PC-3 (cell line): ENCODE measurements at regions not wholly inside any gene's neighbourhood (a gene's known extent, or its start where the extent isn't known, plus 50 kb on each side); places are given as distances from the start of the nearest gene placed in this dataset.

Source experiments
- ATAC-seq: fragments of 200-7000 bp; cut with Tn5 transposase; 2 replicates; pipeline ENCODE4 v1.9.1; 2020; ENCODE audit warnings: mild to moderate bottlenecking, moderate library complexity
- BruUV-seq: library from RNA; stranded (reverse); fragments of 400-500 nt; replicated peaks from 2 replicates; lab custom pipeline; 2021; lab: Mats Ljungman, UMichigan
- CTCF ChIA-PET: fragments of 300-600 bp; sonication (Branson Sonifier 250); formaldehyde crosslinking; loops from one replicate; lab custom pipeline; 2022; ENCODE audit warnings: antibody characterized with exemption; lab: Charles Lee
- POLR2A ChIA-PET: fragments of 300-600 bp; sonication (Branson Sonifier 250); formaldehyde crosslinking; loops from one replicate; lab custom pipeline; 2022; ENCODE audit warnings: antibody characterized with exemption; ENCODE audit not compliant: unreplicated experiment; lab: Charles Lee
- DNase-seq: peaks from one replicate; pipeline ENCODE4 v3.0.0-alpha.2; 2015
- H2AFZ ChIP-seq: fragments of 300-600 bp; sonication (generic); 2 replicates; pipeline ENCODE4 v1.6.0; 2016; ENCODE audit warnings: antibody characterized with exemption, low read length
- H3F3A ChIP-seq: fragments of 300-600 bp; sonication (generic); one replicate; pipeline ENCODE4 v1.6.0; 2017; ENCODE audit warnings: antibody characterized with exemption, low read length, control low read depth, mild to moderate bottlenecking; ENCODE audit not compliant: unreplicated experiment
- H3K27ac ChIP-seq: fragments of 300-600 bp; sonication (generic); 2 replicates; pipeline ENCODE4 v1.5.1; 2016; ENCODE audit warnings: mild to moderate bottlenecking, low read length
- H3K27me3 ChIP-seq: fragments of 300-600 bp; sonication (generic); 2 replicates; pipeline ENCODE4 v1.6.1; 2016; ENCODE audit warnings: low read length, mixed read lengths
- H3K36me3 ChIP-seq: fragments of 300-600 bp; sonication (generic); 2 replicates; pipeline ENCODE4 v1.6.1; 2016; ENCODE audit warnings: low read depth, mixed run types, low read length, mixed read lengths
- H3K4me1 ChIP-seq: fragments of 300-600 bp; sonication (generic); 2 replicates; pipeline ENCODE4 v1.5.1; 2016; ENCODE audit warnings: low read length; ENCODE audit not compliant: insufficient read depth
- H3K4me2 ChIP-seq: fragments of 300-600 bp; sonication (generic); 2 replicates; pipeline ENCODE4 v1.6.0; 2016; ENCODE audit warnings: low read length
- H3K4me3 ChIP-seq: fragments of 300-600 bp; sonication (generic); 2 replicates; pipeline ENCODE4 v1.5.1; 2016; ENCODE audit warnings: mild to moderate bottlenecking, low read length, mixed read lengths
- H3K79me2 ChIP-seq: fragments of 300-600 bp; sonication (generic); 2 replicates; pipeline ENCODE4 v1.6.1; 2017; ENCODE audit warnings: low read length, mixed read lengths
- H3K9ac ChIP-seq: fragments of 300-600 bp; sonication (generic); 2 replicates; pipeline ENCODE4 v1.6.0; 2016; ENCODE audit warnings: mild to moderate bottlenecking, low read length
- H3K9me2 ChIP-seq: fragments of 300-600 bp; sonication (generic); replicated peaks from 2 replicates; pipeline ENCODE4 v1.6.1; 2016; ENCODE audit warnings: mixed run types, low read length, mixed read lengths
- H3K9me3 ChIP-seq: fragments of 300-600 bp; sonication (generic); 2 replicates; pipeline ENCODE4 v1.6.1; 2016; ENCODE audit warnings: low read length, mixed read lengths
- H4K20me1 ChIP-seq: fragments of 300-600 bp; sonication (generic); 2 replicates; pipeline ENCODE4 v1.6.1; 2016; ENCODE audit warnings: low read length, mixed read lengths
- CTCF ChIP-seq: fragments of 300-600 bp; sonication (generic); conservative IDR thresholded peaks from 2 replicates; pipeline ENCODE4 v1.5.1; 2017; ENCODE audit warnings: antibody characterized with exemption, low read depth, mild to moderate bottlenecking, low read length
- EZH2 ChIP-seq: fragments of 300-600 bp; sonication (generic); IDR thresholded peaks from one replicate; pipeline ENCODE4 v1.6.1; 2017; ENCODE audit warnings: antibody characterized with exemption, mild to moderate bottlenecking, low read length; ENCODE audit not compliant: unreplicated experiment
- EZH2phosphoT487 ChIP-seq: fragments of 300-600 bp; sonication (generic); IDR thresholded peaks from 2 replicates; pipeline ENCODE4 v1.6.1; 2018; ENCODE audit warnings: mild to moderate bottlenecking, antibody characterized with exemption, low read length, borderline replicate concordance
- intact Hi-C: fragments of 100-400 bp; cut with micrococcal nuclease; formaldehyde crosslinking; loops from 2 replicates; pipeline ENCODE4 v1.9.0; 2023

GRCh38 chr2:200725596-200725995 lies 86.1 kb upstream of the BZW1 start:
- POLR2A ChIA-PET = no interaction called here
- Histone ChIP-seq H3K4me1 (no peaks in the 10 kb centered on the region), H3K4me3 (no peak overlapping the region), H3K9ac (no peak overlapping the region), H3K27ac (no peak overlapping the region), H3K36me3 (no peaks in the 10 kb centered on the region), H3K4me2 (no peak overlapping the region), H2AFZ (no peak overlapping the region), H3F3A (no peaks in the 10 kb centered on the region), H3K79me2 (no peaks in the 10 kb centered on the region), H3K9me3 (no peaks in the 10 kb centered on the region), H3K27me3 (no peaks in the 10 kb centered on the region), H4K20me1 (no peaks in the 10 kb centered on the region), H3K9me2 (no peaks in the 10 kb centered on the region)
- CTCF ChIA-PET = interaction anchor here (0.5 kb wide), 1 partner anchor 14 kb away, joined by 3 read pairs; no protein-coding TSS in a partner anchor
- TF ChIP-seq EZH2phosphoT487 (no peak), EZH2 (no peak), CTCF (no peak)
- DNase-seq (no peak), ATAC-seq (no peak)
- intact Hi-C loops = no loop called here
- BruUV-seq = no TSS peak

- H3F3A ChIP-seq = no peaks in the 10 kb centered on the region
- H3K9me3 ChIP-seq = no peaks in the 10 kb centered on the region
- no peaks in the 10 kb centered on the region for H4K20me1 ChIP-seq
- no peaks in the 10 kb centered on the region for H3K4me1 ChIP-seq
- no peak overlapping the region for H3K9ac ChIP-seq
- H3K9me2 ChIP-seq = no peaks in the 10 kb centered on the region
- no TSS peak for BruUV-seq
- no peaks in the 10 kb centered on the region for H3K79me2 ChIP-seq
- no peak overlapping the region for H2AFZ ChIP-seq
- no peak overlapping the region for H3K4me3 ChIP-seq
- ChIA-PET POLR2A (no interaction called here), CTCF (interaction anchor here (0.9 kb wide), 1 partner anchor 15 kb away, joined by 3 read pairs; no protein-coding TSS in a partner anchor)
- H3K27ac ChIP-seq = no peak overlapping the region
- DNase-seq (no peak), ATAC-seq (no peak)
- H3K4me2 ChIP-seq = no peak overlapping the region
- TF ChIP-seq EZH2 = no peak
- no peak for TF ChIP-seq EZH2phosphoT487
- no peak for TF ChIP-seq CTCF
- intact Hi-C loops = no loop called here
- no peaks in the 10 kb centered on the region for H3K36me3 ChIP-seq
- no peaks in the 10 kb centered on the region for H3K27me3 ChIP-seq
These were observed 83.1 kb upstream of the BZW1 start for GRCh38 chr2:200728630-200729029.

DNA sequence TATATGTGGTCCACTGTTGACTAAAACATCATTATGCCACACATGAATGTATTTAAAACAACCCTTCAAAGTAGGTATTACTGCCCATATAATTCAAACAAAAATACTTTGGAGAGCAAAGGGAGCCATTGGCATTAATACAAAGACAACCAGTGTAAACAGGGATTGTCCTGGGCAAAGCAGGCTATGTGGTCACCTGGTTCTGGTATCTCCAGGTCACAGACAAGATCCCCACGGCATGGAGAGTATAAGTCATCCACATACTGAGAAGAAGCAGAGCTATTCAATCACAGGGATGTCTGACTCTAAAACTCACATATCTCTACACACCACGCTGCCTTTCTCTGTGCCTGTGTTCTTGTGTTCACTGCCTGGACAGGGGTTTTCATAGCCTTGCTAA lies 81.4 kb upstream of the BZW1 start:
- Histone ChIP-seq H3K9me3 (no peaks in the 10 kb centered on the region), H3F3A (no peaks in the 10 kb centered on the region), H3K4me2 (no peak overlapping the region), H3K9ac (no peak overlapping the region), H3K36me3 (no peaks in the 10 kb centered on the region), H3K9me2 (no peaks in the 10 kb centered on the region), H3K27ac (no peak overlapping the region), H4K20me1 (no peaks in the 10 kb centered on the region), H3K27me3 (no peaks in the 10 kb centered on the region), H3K4me3 (no peak overlapping the region), H2AFZ (no peak overlapping the region), H3K4me1 (no peaks in the 10 kb centered on the region), H3K79me2 (no peaks in the 10 kb centered on the region)
- CTCF ChIA-PET = no interaction called here
- no peak for TF ChIP-seq EZH2
- TF ChIP-seq CTCF = no peak
- no peak for TF ChIP-seq EZH2phosphoT487
- intact Hi-C loops = no loop called here
- no peak for ATAC-seq
- POLR2A ChIA-PET = no interaction called here
- DNase-seq = no peak
- no TSS peak for BruUV-seq
